HepG2 (cell line): ENCODE measurements at regions not wholly inside any gene's neighbourhood (a gene's known extent, or its start where the extent isn't known, plus 50 kb on each side); places are given as distances from the start of the nearest gene placed in this dataset.

Experiments
- ATAC-seq: fragments of 200-7000 bp; cut with Tn5 transposase; 3 replicates; pipeline ENCODE4 v1.9.1; 2020; ENCODE audit warnings: mild to moderate bottlenecking, moderate library complexity
- BruUV-seq: library from RNA; stranded (reverse); fragments of 400-500 nt; replicated peaks from 2 replicates; lab custom pipeline; 2021; lab: Mats Ljungman, UMichigan
- CTCF ChIA-PET: fragments of 300-600 bp; formaldehyde crosslinking; extraction: SDS; loops from one replicate; lab custom pipeline; 2021; ENCODE audit warnings: low total read pairs, inconsistent platforms, low intra/inter-chr PET ratio; lab: Yijun Ruan, JAX
- POLR2A ChIA-PET: fragments of 350-600 bp; sonication (Branson Sonifier 250); formaldehyde crosslinking; loops from one replicate; lab custom pipeline; 2020; ENCODE audit warnings: antibody characterized with exemption, inconsistent platforms; lab: Yijun Ruan, JAX
- DNase-seq: peaks from one replicate; pipeline ENCODE4 v3.0.0-alpha.2; 2015; ENCODE audit warnings: low spot score
- FAIRE-seq: peaks from 3 replicates; lab custom pipeline; 2011; peaks lifted over from hg19 to GRCh38; lab: Jason Lieb, UNC
- H2AFZ ChIP-seq: one replicate; pipeline ENCODE4 v1.6.1; 2011; ENCODE audit warnings: low read length, inconsistent platforms
- H3K27ac ChIP-seq: fragments of 300-600 bp; 3 replicates; pipeline ENCODE4 v1.8.0; 2011; ENCODE audit warnings: mixed run types, mild to moderate bottlenecking, mixed read lengths, low read length, inconsistent platforms; ENCODE audit not compliant: insufficient read depth; ENCODE audit errors: extremely low read length
- H3K27me3 ChIP-seq, 2 experiments: fragments of 200-600 bp in 1 of 2; 2 replicates in 1 of 2; 3 replicates in 1 of 2; pipeline versions ENCODE4 v1.6.0 to v1.8.0; 2011; ENCODE audit warnings: low read length in 2 of 2, mild to moderate bottlenecking in 2 of 2, moderate library complexity in 2 of 2, inconsistent platforms in 1 of 2; ENCODE audit not compliant: insufficient read depth in 2 of 2, control insufficient read depth in 1 of 2
- H3K36me3 ChIP-seq, 2 experiments: fragments of 200-600 bp in 1 of 2; replicated peaks in 1 of 2; 2 replicates in 1 of 2; 3 replicates in 1 of 2; pipeline versions ENCODE4 v1.5.1 to v1.8.0; 2011; ENCODE audit warnings: low read length in 2 of 2, inconsistent platforms in 1 of 2; ENCODE audit not compliant: insufficient read depth in 2 of 2, control insufficient read depth in 1 of 2
- H3K4me1 ChIP-seq: 2 replicates; pipeline ENCODE4 v1.5.1; 2012; ENCODE audit warnings: low read length, inconsistent platforms; ENCODE audit not compliant: insufficient read depth
- H3K4me2 ChIP-seq: 2 replicates; pipeline ENCODE4 v1.6.0; 2011; ENCODE audit warnings: low read depth, low read length, inconsistent platforms
- H3K4me3 ChIP-seq, 3 experiments: fragments of 200-600 bp in 1 of 3; sonication (generic), shearing (Covaris generic) in 1 of 3; replicated peaks in 1 of 3; 2 replicates each; pipeline ENCODE4 v1.5.1; 2011 to 2016; ENCODE audit warnings: low read length in 3 of 3, inconsistent platforms in 2 of 3, low read depth in 2 of 3, mild to moderate bottlenecking in 2 of 3, control low read depth in 1 of 3, mixed read lengths in 1 of 3; ENCODE audit not compliant: insufficient read depth in 1 of 3
- H3K79me2 ChIP-seq: one replicate; pipeline ENCODE4 v1.6.1; 2011; ENCODE audit warnings: low read length, inconsistent platforms; ENCODE audit not compliant: insufficient read depth
- H3K9ac ChIP-seq: 2 replicates; pipeline ENCODE4 v1.6.0; 2011; ENCODE audit warnings: mild to moderate bottlenecking, low read depth, low read length, inconsistent platforms; ENCODE audit not compliant: insufficient read depth
- H3K9me3 ChIP-seq: 2 replicates; pipeline ENCODE4 v1.5.1; 2012; ENCODE audit warnings: mild to moderate bottlenecking, low read length
- H4K20me1 ChIP-seq: 2 replicates; pipeline ENCODE4 v1.6.0; 2011; ENCODE audit warnings: inconsistent platforms, mild to moderate bottlenecking, low read length, moderate library complexity; ENCODE audit not compliant: insufficient read depth
- CBX2 ChIP-seq, 2 experiments: fragments of 200-600 bp in 1 of 2; sonication (generic); formaldehyde crosslinking in 1 of 2; IDR thresholded peaks; 2 replicates each; pipeline versions ENCODE4 v1.7.0 to v1.8.1; 2018 to 2022; ENCODE audit warnings: low read depth in 2 of 2, low read length in 1 of 2, mild to moderate bottlenecking in 1 of 2, missing genetic modification reagents in 1 of 2
- HOXD1 ChIP-seq: sonication (generic); formaldehyde crosslinking; IDR thresholded peaks from 2 replicates; pipeline ENCODE4 v1.5.0; 2020; ENCODE audit warnings: missing genetic modification reagents
- JUNB ChIP-seq: sonication (generic); formaldehyde crosslinking; IDR thresholded peaks from 2 replicates; pipeline ENCODE4 v1.8.0; 2022; ENCODE audit warnings: missing genetic modification reagents, mild to moderate bottlenecking, borderline replicate concordance
- MTA3 ChIP-seq: sonication (generic); formaldehyde crosslinking; IDR thresholded peaks from 2 replicates; pipeline ENCODE4 v1.4.0; 2020; ENCODE audit warnings: missing genetic modification reagents
- NR1H2 ChIP-seq: sonication (generic); formaldehyde crosslinking; IDR thresholded peaks from 2 replicates; pipeline ENCODE4 v1.8.1; 2022; ENCODE audit warnings: low read depth, missing genetic modification reagents, borderline replicate concordance
- POLR2G ChIP-seq: fragments of 200-400 bp; formaldehyde crosslinking; IDR thresholded peaks from 2 replicates; pipeline ENCODE4 v1.6.1; 2018; ENCODE audit warnings: mild to moderate bottlenecking, low read depth, low read length, moderate library complexity
- THYN1 ChIP-seq: sonication (generic); formaldehyde crosslinking; IDR thresholded peaks from 2 replicates; pipeline ENCODE4 v1.8.1; 2023; ENCODE audit warnings: low read depth, mild to moderate bottlenecking, moderate library complexity, missing genetic modification reagents, borderline replicate concordance
- TSC22D2 ChIP-seq: sonication (generic); formaldehyde crosslinking; IDR thresholded peaks from 2 replicates; pipeline ENCODE4 v1.5.1; 2020; ENCODE audit warnings: missing genetic modification reagents, mild to moderate bottlenecking, borderline replicate concordance
- ZBTB20 ChIP-seq: sonication (generic); formaldehyde crosslinking; IDR thresholded peaks from 2 replicates; pipeline ENCODE4 v1.8.1; 2023; ENCODE audit warnings: missing genetic modification reagents, low read depth, mild to moderate bottlenecking, borderline replicate concordance
- ZMAT3 ChIP-seq: sonication (generic); formaldehyde crosslinking; conservative IDR thresholded peaks from 2 replicates; pipeline ENCODE4 v1.7.0; 2021; ENCODE audit warnings: missing genetic modification reagents
- ZMYM2 ChIP-seq: sonication (generic); formaldehyde crosslinking; IDR thresholded peaks from 2 replicates; pipeline ENCODE4 v1.8.0; 2022; ENCODE audit warnings: mild to moderate bottlenecking, missing genetic modification reagents
- ZNF547 ChIP-seq: sonication (generic); formaldehyde crosslinking; IDR thresholded peaks from 2 replicates; pipeline ENCODE4 v1.5.1; 2020; ENCODE audit warnings: mild to moderate bottlenecking, missing genetic modification reagents
- ZNF564 ChIP-seq: sonication (generic); formaldehyde crosslinking; IDR thresholded peaks from 2 replicates; pipeline ENCODE4 v1.8.1; 2023; ENCODE audit warnings: mild to moderate bottlenecking, missing genetic modification reagents
- WGBS: methylation state at CpG from one replicate; pipeline ENCODE4 v1.1.6; 2017; ENCODE audit warnings: low lambda C conversion rate; 5-methylcytosine and 5-hydroxymethylcytosine counted together
- in situ Hi-C: cut with HindIII; loops from 2 replicates; pipeline ENCODE4 v1.10.0; 2017; ENCODE audit warnings: low pct_unique_long_range_greater_than_20kb; ENCODE audit not compliant: extremely low pct_ligation_motif_present
- intact Hi-C: fragments of 100-400 bp; cut with micrococcal nuclease; formaldehyde crosslinking; loops from one replicate; pipeline ENCODE4 v1.10.0; 2022; ENCODE audit not compliant: unreplicated experiment
- TF ChIP-seq, protein P1 (sequence below): sonication (generic); formaldehyde crosslinking; IDR thresholded peaks from 2 replicates; pipeline ENCODE4 v1.5.0; 2020; ENCODE audit warnings: missing genetic modification reagents
- TF ChIP-seq, protein P2 (sequence below): sonication (generic); formaldehyde crosslinking; IDR thresholded peaks from 2 replicates; pipeline ENCODE4 v1.4.0; 2020; ENCODE audit warnings: missing genetic modification reagents, borderline replicate concordance
- TF ChIP-seq, protein P3 (sequence below): sonication (generic); formaldehyde crosslinking; IDR thresholded peaks from 2 replicates; pipeline ENCODE4 v1.4.0; 2020; ENCODE audit warnings: mild to moderate bottlenecking, missing genetic modification reagents

DNA sequence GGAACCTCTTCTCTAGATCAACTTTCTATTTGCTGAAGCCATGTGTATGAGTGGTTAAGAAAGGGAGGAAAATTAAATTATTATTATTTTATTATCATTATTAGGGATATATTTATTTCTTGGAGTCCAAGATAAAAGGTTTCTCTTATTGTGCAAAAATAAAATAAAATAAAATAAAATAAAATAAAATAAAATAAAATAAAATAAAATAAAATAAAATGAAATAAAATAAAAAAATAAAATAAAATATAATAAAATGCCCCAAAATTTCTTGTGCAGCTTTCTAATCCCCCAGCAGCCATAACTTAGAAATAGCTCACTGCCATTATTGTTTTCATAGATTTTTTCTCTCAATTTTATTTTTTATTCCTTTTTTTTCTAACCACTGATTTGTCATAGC lies 526.8 kb downstream of the VGLL3 start (continued):
- no peak for TF ChIP-seq ZMYM2 (CRISPR knock-in tag)
- TF ChIP-seq POLR2G, result no peak
- no peak for TF ChIP-seq HOXD1 (CRISPR knock-in tag)
- no peak for TF ChIP-seq JUNB

DNA sequence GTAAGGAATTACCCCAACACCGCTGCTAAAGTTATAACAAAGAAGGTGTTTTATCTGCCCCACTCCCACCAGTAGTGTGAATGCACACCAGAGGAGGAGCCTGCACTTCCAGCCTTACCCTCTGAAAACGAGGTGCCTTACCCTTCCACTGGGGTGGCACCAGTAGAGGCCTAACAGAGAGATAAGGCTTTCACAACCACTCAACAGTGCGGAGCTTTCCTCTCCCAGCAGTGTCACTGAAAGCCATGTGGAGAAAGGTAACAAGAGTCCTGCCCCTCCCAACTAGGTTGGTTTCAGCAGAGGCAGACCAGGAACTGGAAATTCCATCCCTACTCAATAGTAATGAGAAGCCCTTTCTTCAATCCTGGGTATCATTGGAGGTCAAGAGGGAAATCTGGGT lies 539.2 kb downstream of the VGLL3 start:
- no peak for ATAC-seq
- CTCF ChIA-PET, result no interaction called here
- no peak for TF ChIP-seq ZNF547 (CRISPR knock-in tag)
- TF ChIP-seq, protein P1, sequence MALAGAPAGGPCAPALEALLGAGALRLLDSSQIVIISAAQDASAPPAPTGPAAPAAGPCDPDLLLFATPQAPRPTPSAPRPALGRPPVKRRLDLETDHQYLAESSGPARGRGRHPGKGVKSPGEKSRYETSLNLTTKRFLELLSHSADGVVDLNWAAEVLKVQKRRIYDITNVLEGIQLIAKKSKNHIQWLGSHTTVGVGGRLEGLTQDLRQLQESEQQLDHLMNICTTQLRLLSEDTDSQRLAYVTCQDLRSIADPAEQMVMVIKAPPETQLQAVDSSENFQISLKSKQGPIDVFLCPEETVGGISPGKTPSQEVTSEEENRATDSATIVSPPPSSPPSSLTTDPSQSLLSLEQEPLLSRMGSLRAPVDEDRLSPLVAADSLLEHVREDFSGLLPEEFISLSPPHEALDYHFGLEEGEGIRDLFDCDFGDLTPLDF, result no peak
- TF ChIP-seq CBX2 (IDR thresholded peaks at IDR 0.05; ENCODE audit: low read depth, low read length), result no peak
- no peak for TF ChIP-seq CBX2 (CRISPR knock-in tag; IDR thresholded peaks at IDR 0.05; ENCODE audit: low read depth)
- no peak for TF ChIP-seq ZBTB20
- TF ChIP-seq NR1H2 (CRISPR knock-in tag), result no peak
- TF ChIP-seq, protein P2, sequence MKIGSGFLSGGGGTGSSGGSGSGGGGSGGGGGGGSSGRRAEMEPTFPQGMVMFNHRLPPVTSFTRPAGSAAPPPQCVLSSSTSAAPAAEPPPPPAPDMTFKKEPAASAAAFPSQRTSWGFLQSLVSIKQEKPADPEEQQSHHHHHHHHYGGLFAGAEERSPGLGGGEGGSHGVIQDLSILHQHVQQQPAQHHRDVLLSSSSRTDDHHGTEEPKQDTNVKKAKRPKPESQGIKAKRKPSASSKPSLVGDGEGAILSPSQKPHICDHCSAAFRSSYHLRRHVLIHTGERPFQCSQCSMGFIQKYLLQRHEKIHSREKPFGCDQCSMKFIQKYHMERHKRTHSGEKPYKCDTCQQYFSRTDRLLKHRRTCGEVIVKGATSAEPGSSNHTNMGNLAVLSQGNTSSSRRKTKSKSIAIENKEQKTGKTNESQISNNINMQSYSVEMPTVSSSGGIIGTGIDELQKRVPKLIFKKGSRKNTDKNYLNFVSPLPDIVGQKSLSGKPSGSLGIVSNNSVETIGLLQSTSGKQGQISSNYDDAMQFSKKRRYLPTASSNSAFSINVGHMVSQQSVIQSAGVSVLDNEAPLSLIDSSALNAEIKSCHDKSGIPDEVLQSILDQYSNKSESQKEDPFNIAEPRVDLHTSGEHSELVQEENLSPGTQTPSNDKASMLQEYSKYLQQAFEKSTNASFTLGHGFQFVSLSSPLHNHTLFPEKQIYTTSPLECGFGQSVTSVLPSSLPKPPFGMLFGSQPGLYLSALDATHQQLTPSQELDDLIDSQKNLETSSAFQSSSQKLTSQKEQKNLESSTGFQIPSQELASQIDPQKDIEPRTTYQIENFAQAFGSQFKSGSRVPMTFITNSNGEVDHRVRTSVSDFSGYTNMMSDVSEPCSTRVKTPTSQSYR (CRISPR knock-in tag), result no peak
- no peak for TF ChIP-seq THYN1
- no peak for TF ChIP-seq ZMAT3 (CRISPR knock-in tag)
- no peak for TF ChIP-seq TSC22D2 (CRISPR knock-in tag)
- no peak for TF ChIP-seq ZNF564 (CRISPR knock-in tag)
- TF ChIP-seq, protein P3, sequence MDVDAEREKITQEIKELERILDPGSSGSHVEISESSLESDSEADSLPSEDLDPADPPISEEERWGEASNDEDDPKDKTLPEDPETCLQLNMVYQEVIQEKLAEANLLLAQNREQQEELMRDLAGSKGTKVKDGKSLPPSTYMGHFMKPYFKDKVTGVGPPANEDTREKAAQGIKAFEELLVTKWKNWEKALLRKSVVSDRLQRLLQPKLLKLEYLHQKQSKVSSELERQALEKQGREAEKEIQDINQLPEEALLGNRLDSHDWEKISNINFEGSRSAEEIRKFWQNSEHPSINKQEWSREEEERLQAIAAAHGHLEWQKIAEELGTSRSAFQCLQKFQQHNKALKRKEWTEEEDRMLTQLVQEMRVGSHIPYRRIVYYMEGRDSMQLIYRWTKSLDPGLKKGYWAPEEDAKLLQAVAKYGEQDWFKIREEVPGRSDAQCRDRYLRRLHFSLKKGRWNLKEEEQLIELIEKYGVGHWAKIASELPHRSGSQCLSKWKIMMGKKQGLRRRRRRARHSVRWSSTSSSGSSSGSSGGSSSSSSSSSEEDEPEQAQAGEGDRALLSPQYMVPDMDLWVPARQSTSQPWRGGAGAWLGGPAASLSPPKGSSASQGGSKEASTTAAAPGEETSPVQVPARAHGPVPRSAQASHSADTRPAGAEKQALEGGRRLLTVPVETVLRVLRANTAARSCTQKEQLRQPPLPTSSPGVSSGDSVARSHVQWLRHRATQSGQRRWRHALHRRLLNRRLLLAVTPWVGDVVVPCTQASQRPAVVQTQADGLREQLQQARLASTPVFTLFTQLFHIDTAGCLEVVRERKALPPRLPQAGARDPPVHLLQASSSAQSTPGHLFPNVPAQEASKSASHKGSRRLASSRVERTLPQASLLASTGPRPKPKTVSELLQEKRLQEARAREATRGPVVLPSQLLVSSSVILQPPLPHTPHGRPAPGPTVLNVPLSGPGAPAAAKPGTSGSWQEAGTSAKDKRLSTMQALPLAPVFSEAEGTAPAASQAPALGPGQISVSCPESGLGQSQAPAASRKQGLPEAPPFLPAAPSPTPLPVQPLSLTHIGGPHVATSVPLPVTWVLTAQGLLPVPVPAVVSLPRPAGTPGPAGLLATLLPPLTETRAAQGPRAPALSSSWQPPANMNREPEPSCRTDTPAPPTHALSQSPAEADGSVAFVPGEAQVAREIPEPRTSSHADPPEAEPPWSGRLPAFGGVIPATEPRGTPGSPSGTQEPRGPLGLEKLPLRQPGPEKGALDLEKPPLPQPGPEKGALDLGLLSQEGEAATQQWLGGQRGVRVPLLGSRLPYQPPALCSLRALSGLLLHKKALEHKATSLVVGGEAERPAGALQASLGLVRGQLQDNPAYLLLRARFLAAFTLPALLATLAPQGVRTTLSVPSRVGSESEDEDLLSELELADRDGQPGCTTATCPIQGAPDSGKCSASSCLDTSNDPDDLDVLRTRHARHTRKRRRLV (CRISPR knock-in tag), result no peak
- no peak for TF ChIP-seq MTA3

More for the DNA sequence above, 539.2 kb downstream of the VGLL3 start:
- H4K20me1 ChIP-seq, result no peaks in the 10 kb centered on the region
- POLR2A ChIA-PET, result no interaction called here
- H3K4me2 ChIP-seq, result no peak overlapping the region
- whole genome bisulfite sequencing, result 5% methylated on average over 2 of the region's 3 CpGs
- no peak overlapping the region for H2AFZ ChIP-seq
- H3K27me3 ChIP-seq, result no peaks in the 10 kb centered on the region
- H3K4me3 ChIP-seq, result no peak overlapping the region
- no peaks in the 10 kb centered on the region for H3K36me3 ChIP-seq
- in situ Hi-C loops (no loop called here), intact Hi-C loops (no loop called here)
- H3K79me2 ChIP-seq, result no peaks in the 10 kb centered on the region
- DNase-seq, result no peak
- no peak overlapping the region for H3K27ac ChIP-seq
- H3K9ac ChIP-seq, result no peak overlapping the region
- H3K9me3 ChIP-seq, result no peaks in the 10 kb centered on the region
- no TSS peak for BruUV-seq
- FAIRE-seq, result no peak
- H3K4me1 ChIP-seq, result no peaks in the 10 kb centered on the region
